ENCODE measurements at regions not wholly inside any gene's neighbourhood (a gene's known extent, or its start where the extent isn't known, plus 50 kb on each side); places are given as distances from the start of the nearest gene placed in this dataset.

DNA sequence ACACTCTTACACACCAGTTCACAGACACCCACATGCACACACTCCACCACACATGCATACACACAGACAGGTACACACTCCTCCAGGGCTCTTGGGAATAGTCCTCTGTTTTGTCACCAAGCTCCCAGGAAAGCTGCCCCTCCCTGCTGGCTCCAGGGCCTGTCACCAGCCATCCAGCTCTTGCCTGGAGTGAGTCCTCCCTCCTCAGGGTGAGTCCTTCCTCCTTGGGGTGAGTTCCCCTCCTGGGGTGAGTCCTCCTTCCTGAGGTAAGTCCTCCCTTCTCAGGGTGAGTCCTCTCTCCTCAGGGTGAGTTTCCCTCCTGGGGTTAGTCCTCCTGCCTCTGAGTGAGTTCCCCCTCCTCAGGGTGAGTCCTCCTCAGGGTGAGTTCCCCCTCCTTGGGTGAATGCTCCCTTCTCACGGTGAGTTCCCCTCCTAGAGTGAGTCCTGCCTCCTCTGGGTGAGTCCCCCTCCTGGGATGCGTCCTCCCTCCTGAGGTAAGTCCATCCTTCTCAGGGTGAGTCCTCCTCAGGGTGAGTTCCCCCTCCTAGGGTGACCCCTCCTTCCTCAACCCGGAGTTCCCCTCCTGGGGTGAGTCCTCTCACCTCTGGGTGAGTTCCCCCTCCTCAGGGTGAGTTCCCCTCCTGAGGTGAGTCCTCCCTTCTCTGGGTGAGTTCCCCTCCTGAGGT lies 100.6 kb upstream of the FGF3 start:
- H3K36me3 Mint-ChIP-seq (ENCODE audit: insufficient read depth) = no peaks in the 10 kb centered on the region
- H3K27ac Mint-ChIP-seq (ENCODE audit: low read depth) = no peak overlapping the region
- no peak for DNase-seq (ENCODE audit: low spot score in 2 of 2)
- no peak overlapping the region for H3K4me3 Mint-ChIP-seq
- peaks cover 8% of the 10 kb centered on the region for H3K4me1 Mint-ChIP-seq
- H3K9me3 Mint-ChIP-seq = no peaks in the 10 kb centered on the region
- no peak for ATAC-seq (replicated peaks; ENCODE audit: extremely low read depth, poor library complexity, severe bottlenecking)
- peaks cover 56% of the 10 kb centered on the region for H3K27me3 Mint-ChIP-seq

DNA sequence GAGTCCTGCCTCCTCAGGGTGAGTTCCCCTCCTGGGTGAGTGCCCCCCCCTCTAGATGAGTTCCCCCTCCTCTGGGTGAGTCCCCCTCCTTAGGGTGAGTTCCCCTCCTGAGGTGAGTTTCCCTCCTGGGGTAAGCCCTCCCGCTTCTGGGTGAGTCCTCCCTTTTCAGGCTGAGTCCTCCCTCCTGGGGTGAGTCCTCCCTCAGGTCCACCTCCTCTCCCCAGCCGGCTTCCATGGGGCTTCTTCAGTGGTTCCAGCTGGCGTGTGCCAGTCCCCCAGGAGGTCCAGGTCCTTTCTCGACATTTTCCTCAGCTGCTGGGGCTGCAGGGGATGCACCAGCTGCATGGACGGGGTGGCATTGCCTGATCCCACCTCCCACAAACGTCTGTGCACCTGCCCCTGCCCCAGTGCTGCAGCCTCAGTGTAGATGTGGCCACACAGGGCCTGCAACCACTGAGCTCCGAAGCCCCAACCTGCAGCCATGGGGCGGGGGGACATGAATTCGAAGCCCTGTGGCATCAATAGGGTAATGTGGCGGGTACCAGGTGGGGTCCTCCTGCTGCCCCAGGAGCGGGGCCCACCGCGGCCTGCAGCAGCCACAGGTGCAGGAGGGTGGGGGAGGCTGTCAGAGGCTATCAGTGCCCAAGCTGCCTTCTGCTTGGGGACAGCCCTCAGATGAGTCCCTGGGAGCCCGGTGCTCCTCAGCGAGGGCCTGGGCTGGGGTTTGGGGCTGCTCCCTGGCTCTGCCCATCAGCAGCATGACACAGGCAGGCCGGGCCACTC lies 101.3 kb upstream of the FGF3 start:
- Mint-ChIP-seq H3K36me3 (ENCODE audit: insufficient read depth) (no peaks in the 10 kb centered on the region), H3K4me3 (no peak overlapping the region), H3K27me3 (peaks cover 56% of the 10 kb centered on the region), H3K9me3 (no peaks in the 10 kb centered on the region), H3K4me1 (peaks cover under 1% of the 10 kb centered on the region), H3K27ac (ENCODE audit: low read depth) (no peak overlapping the region)
- DNase-seq (ENCODE audit: low spot score in 2 of 2) (no peak), ATAC-seq (replicated peaks; ENCODE audit: extremely low read depth, poor library complexity, severe bottlenecking) (no peak)

DNA sequence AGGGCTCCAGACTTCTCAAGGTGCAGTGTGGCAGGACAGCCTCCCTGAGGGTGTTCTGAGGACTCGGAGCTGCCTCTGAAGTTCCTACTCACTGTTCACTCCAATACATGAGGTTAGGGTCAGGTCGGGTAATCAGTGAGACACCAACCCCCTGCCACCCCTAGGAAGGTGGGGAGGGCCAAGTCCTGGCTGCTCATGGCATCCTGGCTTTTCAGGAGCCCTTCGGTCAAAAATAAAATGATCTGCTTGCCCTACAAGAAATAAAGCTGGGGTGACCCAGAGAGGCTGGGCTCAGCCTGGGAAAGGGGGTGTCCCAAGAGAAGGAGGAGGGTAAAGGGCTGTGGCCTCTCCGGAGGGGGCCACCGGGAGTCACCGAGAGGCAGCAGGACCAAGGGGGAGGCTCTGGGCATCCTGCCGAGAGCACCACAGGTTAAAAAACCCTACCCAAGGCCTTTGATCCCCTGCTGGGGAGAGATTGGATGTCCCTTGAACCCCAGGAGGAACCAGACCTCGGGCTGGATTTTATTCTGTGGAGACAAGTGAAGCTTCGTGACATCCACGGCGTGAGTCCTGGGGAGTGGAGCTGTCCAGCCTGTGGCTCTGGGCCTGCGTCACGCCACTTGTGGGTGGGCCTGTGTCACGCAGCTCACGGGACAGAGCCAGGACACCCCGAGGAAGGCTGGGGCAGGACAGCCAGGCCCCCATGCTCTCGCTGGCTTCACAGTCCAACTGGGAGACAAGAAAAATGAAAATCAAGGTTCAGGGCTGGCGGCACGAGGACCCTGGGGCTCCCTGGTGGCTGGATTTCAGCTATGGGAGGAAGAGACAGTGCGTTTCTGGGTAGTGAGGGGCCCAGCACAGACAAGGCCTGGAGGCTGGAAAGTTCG lies 102.2 kb upstream of the FGF3 start:
- peaks cover 62% of the 10 kb centered on the region for H3K27me3 Mint-ChIP-seq
- ATAC-seq (replicated peaks; ENCODE audit: extremely low read depth, poor library complexity, severe bottlenecking) = no peak

DNA sequence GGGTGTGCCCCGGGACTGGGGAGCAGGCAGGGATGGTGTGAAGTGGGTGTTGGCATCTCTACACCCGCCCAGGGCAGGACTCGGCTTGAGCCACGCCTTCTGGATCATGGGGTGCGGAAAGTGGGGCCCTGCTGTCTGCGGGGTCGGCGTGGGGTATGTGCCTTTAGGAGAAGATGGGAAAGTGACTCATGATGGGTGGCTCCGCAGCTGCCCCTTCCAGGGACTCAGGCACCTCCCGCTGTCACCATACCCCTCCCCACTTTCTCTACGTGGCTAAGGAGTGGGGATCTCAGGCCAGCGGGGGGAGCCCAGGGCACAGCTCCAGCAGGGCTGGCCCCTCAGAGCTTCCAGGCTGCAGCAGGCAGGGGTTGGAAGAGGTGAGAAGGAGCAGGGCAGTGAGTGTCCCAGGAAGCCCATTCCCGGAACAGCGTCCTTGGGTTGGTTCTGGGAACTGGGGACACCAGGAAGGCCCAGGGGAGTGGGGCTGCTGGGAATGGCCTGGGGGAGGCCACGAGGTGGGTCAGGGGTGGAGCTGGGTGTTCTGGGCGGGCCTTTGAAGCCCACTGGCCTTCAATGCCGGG lies 102.9 kb upstream of the FGF3 start:
- ATAC-seq (replicated peaks; ENCODE audit: extremely low read depth, poor library complexity, severe bottlenecking) (no peak), DNase-seq (ENCODE audit: low spot score in 2 of 2) (no peak)
- peaks cover 1% of the 10 kb centered on the region for H3K36me3 Mint-ChIP-seq (ENCODE audit: insufficient read depth)
- no peaks in the 10 kb centered on the region for H3K9me3 Mint-ChIP-seq
- H3K4me1 Mint-ChIP-seq = no peaks in the 10 kb centered on the region
- peaks cover 70% of the 10 kb centered on the region for H3K27me3 Mint-ChIP-seq
- H3K4me3 Mint-ChIP-seq = no peak overlapping the region
- H3K27ac Mint-ChIP-seq (ENCODE audit: low read depth) = no peak overlapping the region

More for the DNA sequence above, 102.2 kb upstream of the FGF3 start:
- DNase-seq (ENCODE audit: low spot score in 2 of 2) = no peak
- no peak overlapping the region for H3K27ac Mint-ChIP-seq (ENCODE audit: low read depth)
- no peaks in the 10 kb centered on the region for H3K36me3 Mint-ChIP-seq (ENCODE audit: insufficient read depth)
- no peaks in the 10 kb centered on the region for H3K9me3 Mint-ChIP-seq
- no peaks in the 10 kb centered on the region for H3K4me1 Mint-ChIP-seq
- no peak overlapping the region for H3K4me3 Mint-ChIP-seq

DNA sequence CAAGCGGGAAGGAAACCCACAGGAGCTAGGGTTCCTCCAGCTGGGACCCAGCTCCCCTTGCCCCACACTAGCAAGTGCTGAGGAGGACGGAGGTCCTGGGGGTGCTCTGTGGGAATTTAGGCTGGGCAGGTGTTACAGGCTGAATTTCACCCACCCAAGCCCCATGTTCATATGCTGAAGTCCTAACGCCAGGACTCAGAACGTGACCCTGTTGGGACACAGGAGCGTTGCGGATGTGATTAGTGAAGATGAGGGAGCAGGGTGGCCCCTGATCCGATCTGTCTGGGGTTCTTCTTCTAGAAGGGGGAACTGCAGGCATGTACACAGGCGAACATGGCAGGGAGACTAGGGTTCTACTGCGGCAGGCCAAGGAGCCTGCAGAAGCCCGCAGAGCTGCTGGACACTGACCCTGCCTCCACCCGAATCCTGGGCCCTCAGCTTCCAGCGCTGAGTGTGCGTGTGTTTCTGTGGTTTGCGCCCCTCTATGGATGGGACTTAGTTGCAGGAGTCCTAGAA lies 103.4 kb upstream of the FGF3 start:
- ATAC-seq (replicated peaks; ENCODE audit: extremely low read depth, poor library complexity, severe bottlenecking) (no peak), DNase-seq (ENCODE audit: low spot score in 2 of 2) (no peak)
- peaks cover 1% of the 10 kb centered on the region for H3K36me3 Mint-ChIP-seq (ENCODE audit: insufficient read depth)
- H3K27me3 Mint-ChIP-seq = peaks cover 75% of the 10 kb centered on the region
- H3K4me1 Mint-ChIP-seq = no peaks in the 10 kb centered on the region
- no peak overlapping the region for H3K4me3 Mint-ChIP-seq
- H3K9me3 Mint-ChIP-seq = no peaks in the 10 kb centered on the region
- no peak overlapping the region for H3K27ac Mint-ChIP-seq (ENCODE audit: low read depth)

DNA sequence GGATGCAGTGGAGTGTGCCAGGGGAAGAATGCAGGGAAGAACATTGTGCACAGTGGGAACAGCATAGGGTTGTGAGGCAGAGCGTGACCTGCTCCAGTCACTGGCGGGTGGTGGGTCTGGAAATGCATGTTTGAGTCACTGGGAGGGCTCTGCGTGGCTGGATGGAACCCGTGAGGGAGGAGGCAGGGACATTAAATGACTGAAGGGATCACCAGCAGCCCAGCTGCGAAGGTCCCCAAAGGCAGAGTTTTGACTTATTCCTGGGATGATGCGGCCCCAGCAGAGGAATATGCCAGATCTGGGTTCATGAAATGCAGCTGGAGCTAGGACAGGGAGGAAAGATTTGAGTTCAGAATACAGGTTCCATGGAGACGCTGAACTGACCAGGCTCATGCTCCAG lies 104.0 kb upstream of the FGF3 start:
- no peak for ATAC-seq (replicated peaks; ENCODE audit: extremely low read depth, poor library complexity, severe bottlenecking)
- DNase-seq (ENCODE audit: low spot score in 2 of 2) = no peak
- H3K27me3 Mint-ChIP-seq = peaks cover 80% of the 10 kb centered on the region
- no peak overlapping the region for H3K27ac Mint-ChIP-seq (ENCODE audit: low read depth)
- peaks cover 1% of the 10 kb centered on the region for H3K36me3 Mint-ChIP-seq (ENCODE audit: insufficient read depth)
- no peaks in the 10 kb centered on the region for H3K4me1 Mint-ChIP-seq
- H3K9me3 Mint-ChIP-seq = no peaks in the 10 kb centered on the region
- no peak overlapping the region for H3K4me3 Mint-ChIP-seq

DNA sequence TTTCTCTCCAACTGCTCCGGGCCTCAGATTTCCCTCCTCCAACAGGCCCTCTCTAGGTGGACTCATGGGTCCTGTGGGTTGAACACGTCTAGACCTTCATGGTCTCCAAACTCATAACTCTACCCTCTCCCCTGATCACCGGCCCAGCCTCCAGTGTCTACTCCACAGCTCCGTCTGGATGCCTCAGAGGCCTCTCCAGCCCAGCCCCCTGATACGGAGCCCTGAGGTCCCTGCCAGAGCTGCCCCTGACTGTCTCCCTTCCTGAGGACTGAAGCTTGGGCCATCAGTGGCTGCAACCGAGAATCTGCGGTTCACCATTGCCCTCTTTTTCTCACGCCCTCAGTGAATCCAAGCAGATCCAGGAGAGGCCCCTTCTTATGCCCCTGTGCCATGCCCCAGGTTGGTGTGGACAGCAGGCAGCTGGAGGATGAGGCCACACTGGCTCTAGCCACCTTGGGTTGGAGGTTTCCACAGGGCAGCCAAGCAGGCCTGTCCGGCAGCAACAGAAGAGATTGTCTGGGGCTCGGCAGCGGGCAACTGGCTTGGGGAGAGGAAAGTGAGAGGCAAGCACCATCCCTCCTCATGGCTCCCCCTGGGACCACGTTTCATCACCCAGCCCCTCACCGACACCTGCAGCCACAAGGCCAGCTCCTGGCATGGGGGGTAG lies 104.6 kb upstream of the FGF3 start:
- no peak for ATAC-seq (replicated peaks; ENCODE audit: extremely low read depth, poor library complexity, severe bottlenecking)
- Mint-ChIP-seq H3K36me3 (ENCODE audit: insufficient read depth) (peaks cover 1% of the 10 kb centered on the region), H3K4me3 (no peak overlapping the region), H3K27ac (ENCODE audit: low read depth) (no peak overlapping the region), H3K27me3 (peaks cover 81% of the 10 kb centered on the region), H3K9me3 (no peaks in the 10 kb centered on the region), H3K4me1 (no peaks in the 10 kb centered on the region)
- no peak for DNase-seq (ENCODE audit: low spot score in 2 of 2)

DNA sequence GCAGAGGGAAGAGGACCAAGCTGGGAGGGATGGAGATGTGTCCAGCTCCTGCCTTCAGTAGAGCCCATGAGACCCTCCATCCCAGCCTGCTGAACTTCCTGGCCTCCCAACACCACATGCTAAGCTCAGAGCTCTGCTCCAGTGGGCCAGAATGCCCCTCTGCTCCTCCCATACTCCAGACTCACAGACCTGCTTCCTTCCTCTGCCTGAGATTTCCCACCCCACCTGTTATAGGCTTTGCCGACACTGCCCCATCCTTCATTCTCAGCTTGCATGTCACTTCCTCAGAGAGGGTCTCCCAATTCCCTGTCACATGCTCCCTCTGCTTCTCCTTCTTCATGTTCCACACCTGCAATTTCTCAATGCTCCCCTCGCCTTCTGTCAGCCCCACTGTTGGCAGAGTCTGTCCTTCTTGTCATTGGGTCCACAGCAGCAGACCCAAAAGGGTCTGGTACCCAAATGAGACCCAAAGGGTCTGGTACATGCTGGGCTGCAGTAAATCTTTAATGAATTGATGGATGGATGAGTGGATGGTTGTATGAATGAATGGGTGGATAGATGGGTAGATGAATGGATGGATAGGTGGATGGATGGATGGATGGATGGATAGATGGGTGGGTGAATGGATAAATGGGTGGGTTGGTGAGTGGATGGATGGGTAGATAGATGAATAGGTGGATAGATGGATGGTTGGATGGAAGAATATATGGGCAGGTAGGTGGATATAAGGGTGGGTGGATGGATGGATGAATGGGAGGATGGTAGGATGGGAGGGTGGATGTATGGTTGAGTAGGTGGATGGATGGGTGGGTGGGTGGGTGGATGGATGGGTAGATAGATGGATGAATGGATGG lies 105.3 kb upstream of the FGF3 start:
- Mint-ChIP-seq H3K27me3 (peaks cover 74% of the 10 kb centered on the region), H3K4me3 (no peak overlapping the region), H3K27ac (ENCODE audit: low read depth) (no peak overlapping the region), H3K4me1 (no peaks in the 10 kb centered on the region), H3K9me3 (no peaks in the 10 kb centered on the region), H3K36me3 (ENCODE audit: insufficient read depth) (peaks cover 1% of the 10 kb centered on the region)
- DNase-seq (ENCODE audit: low spot score in 2 of 2) = no peak
- ATAC-seq (replicated peaks; ENCODE audit: extremely low read depth, poor library complexity, severe bottlenecking) = no peak

DNA sequence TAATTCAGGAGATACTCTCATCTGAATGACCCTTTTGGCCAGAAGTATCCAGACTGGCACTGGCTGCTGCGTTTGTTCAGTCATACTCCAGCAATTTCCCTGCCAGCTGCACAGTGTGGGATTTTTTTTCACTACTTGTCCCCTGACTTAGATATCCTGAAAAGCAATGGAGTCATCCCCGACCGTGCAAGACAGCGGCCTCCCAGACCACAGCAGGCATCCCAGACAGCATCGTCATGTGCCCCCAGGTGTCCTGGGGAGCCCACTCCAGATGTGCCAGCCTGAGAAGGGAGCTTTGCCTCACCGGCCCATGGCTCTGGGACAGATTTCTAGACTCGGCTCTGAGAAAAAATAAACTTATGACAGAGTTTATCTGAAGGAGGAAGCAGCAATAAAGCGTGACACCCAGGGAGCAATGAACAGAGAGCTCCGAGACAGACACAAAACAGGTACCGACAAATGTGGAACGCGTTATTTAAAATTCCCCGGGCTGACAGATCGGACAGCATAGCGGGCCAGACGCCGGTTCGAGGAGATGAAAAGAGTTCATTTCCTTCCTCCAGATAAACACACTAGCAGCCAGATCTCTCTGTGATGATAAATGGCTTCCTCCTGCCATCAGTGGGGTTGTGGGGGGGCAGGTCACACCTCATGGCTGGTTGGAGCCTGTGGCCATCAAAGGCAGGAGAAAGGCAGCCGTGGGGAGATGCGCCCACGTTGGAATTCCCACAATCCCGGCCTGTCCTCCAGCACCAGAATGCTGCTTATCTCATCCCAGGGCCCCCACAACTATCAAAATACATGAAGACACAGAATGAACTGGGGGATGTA lies 106.4 kb upstream of the FGF3 start:
- DNase-seq (ENCODE audit: low spot score in 2 of 2) = no peak
- H3K27ac Mint-ChIP-seq (ENCODE audit: low read depth) = no peak overlapping the region
- H3K4me3 Mint-ChIP-seq = no peak overlapping the region
- ATAC-seq (replicated peaks; ENCODE audit: extremely low read depth, poor library complexity, severe bottlenecking) = no peak
- peaks cover 1% of the 10 kb centered on the region for H3K36me3 Mint-ChIP-seq (ENCODE audit: insufficient read depth)
- no peaks in the 10 kb centered on the region for H3K9me3 Mint-ChIP-seq
- no peaks in the 10 kb centered on the region for H3K4me1 Mint-ChIP-seq
- peaks cover 77% of the 10 kb centered on the region for H3K27me3 Mint-ChIP-seq

DNA sequence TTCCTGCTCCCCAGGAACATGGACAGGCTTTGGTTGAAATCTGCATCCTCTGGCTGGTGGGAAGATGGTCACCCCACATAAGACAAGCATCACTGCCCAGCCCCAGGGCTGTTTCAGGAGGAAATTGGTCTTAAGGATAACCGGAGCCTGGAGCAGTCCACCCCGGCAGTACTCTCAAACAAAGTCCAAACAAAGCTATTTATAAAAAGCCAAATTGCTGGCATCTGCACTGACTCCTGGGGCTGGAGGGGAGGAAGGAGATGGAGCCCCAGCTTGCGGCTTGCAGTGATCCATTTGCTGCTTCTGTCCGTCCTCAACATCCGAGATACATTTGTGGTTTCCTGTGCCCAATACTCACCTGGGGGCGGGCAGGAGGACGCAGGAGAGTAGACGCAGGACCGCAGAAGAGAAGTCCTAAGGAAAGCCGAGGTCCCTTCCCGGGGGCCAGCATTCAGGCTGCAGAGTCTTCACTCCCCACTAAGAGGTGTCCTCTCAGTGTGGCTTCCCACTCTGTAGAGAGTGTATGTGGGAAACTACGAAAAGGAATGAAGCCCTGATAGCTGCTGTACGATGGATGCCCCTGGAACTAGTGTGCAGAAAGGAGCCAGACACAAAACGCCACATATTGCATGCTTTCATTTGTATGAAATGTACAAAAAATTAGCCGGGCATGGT lies 107.3 kb upstream of the FGF3 start:
- H3K4me1 Mint-ChIP-seq = no peaks in the 10 kb centered on the region
- H3K9me3 Mint-ChIP-seq = no peaks in the 10 kb centered on the region
- H3K27ac Mint-ChIP-seq (ENCODE audit: low read depth) = no peak overlapping the region
- ATAC-seq (replicated peaks; ENCODE audit: extremely low read depth, poor library complexity, severe bottlenecking) = no peak
- H3K4me3 Mint-ChIP-seq = no peak overlapping the region
- DNase-seq (ENCODE audit: low spot score in 2 of 2) = no peak
- H3K36me3 Mint-ChIP-seq (ENCODE audit: insufficient read depth) = peaks cover 1% of the 10 kb centered on the region
- H3K27me3 Mint-ChIP-seq = peaks cover 81% of the 10 kb centered on the region
